Transverse colon (tissue), 4 donors: ENCODE measurements at regions not wholly inside any gene's neighbourhood (a gene's known extent, or its start where the extent isn't known, plus 50 kb on each side); places are given as distances from the start of the nearest gene placed in this dataset.

Experiments
- DNase-seq: peaks from one replicate; pipeline ENCODE4 v3.0.0-alpha.2; 2019
- H3K27ac ChIP-seq, 4 donors: fragments of 200-600 bp; sonication (generic); 2 replicates each; pipeline ENCODE4 v1.5.1; 2016 to 2018; ENCODE audit warnings: inconsistent platforms in 4 of 4
- H3K27me3 ChIP-seq: fragments of 200-600 bp; sonication (generic); 2 replicates; pipeline ENCODE4 v1.5.1; 2017; ENCODE audit warnings: inconsistent platforms
- H3K36me3 ChIP-seq, 4 donors: fragments of 200-600 bp; sonication (generic); 2 replicates each; pipeline ENCODE4 v1.5.1; 2017 to 2019; ENCODE audit warnings: inconsistent platforms in 4 of 4
- H3K4me1 ChIP-seq, 4 donors: fragments of 200-600 bp; sonication (generic); 2 replicates each; pipeline ENCODE4 v1.5.1; 2017 to 2020; ENCODE audit warnings: inconsistent platforms in 4 of 4
- H3K4me3 ChIP-seq, 4 donors: fragments of 200-600 bp; sonication (generic); 1 replicate in 1 of 4; 2 replicates in 3 of 4; pipeline versions ENCODE4 v1.5.1 to v1.6.1; 2017 to 2019; ENCODE audit warnings: inconsistent platforms in 4 of 4
- H3K9me3 ChIP-seq, 2 donors: fragments of 200-600 bp; sonication (generic); 2 replicates each; pipeline ENCODE4 v1.5.1; 2017 to 2019; ENCODE audit warnings: inconsistent platforms in 2 of 2
- CTCF ChIP-seq, 5 experiments: fragments of 200-600 bp in 3 of 5; fragments of 450-650 bp in 2 of 5; sonication (generic) in 3 of 5; IDR thresholded peaks; 1 replicate in 2 of 5; 2 replicates in 3 of 5; pipeline ENCODE4 v1.5.1; 2016 to 2017; ENCODE audit warnings: antibody characterized with exemption in 5 of 5, inconsistent platforms in 3 of 5, mild to moderate bottlenecking in 2 of 5, moderate library complexity in 1 of 5
- EP300 ChIP-seq: sonication (generic); formaldehyde crosslinking; IDR thresholded peaks from one replicate; pipeline ENCODE4 v1.6.1; 2017; ENCODE audit warnings: antibody characterized with exemption, low read depth
- POLR2A ChIP-seq: fragments of 450-650 bp; IDR thresholded peaks from one replicate; pipeline ENCODE4 v1.6.1; 2016; ENCODE audit warnings: antibody characterized with exemption, mild to moderate bottlenecking, moderate library complexity
- POLR2AphosphoS5 ChIP-seq, 3 donors: sonication (generic); formaldehyde crosslinking; IDR thresholded peaks; one replicate each; pipeline ENCODE4 v1.6.1; 2016; ENCODE audit warnings: antibody characterized with exemption in 3 of 3
- WGBS, 2 donors: methylation state at CpG; one replicate each; pipeline ENCODE4 v1.1.5; 2018; ENCODE audit warnings: low coverage in 1 of 2; 5-methylcytosine and 5-hydroxymethylcytosine counted together
- in situ Hi-C, 4 donors: fragments of 200-750 bp; cut with MboI; loops; one replicate each; pipeline versions ENCODE4 v1.15.0 to v1.15.1; 2017; ENCODE audit warnings: low sequenced_read_pairs in 3 of 4, low pct_ligation_motif_present in 1 of 4, low pct_unique_long_range_greater_than_20kb in 1 of 4
- intact Hi-C: fragments of 100-400 bp; cut with DNase I; formaldehyde crosslinking; loops from one replicate; pipeline ENCODE4 v1.15.1; 2023; ENCODE audit warnings: low total_unique reads

GRCh38 chr7:69193061-69193460 is 405.2 kb upstream of the AUTS2 start:
- intact Hi-C loops (no loop called here), in situ Hi-C loops (no loop called here)
- Histone ChIP-seq H3K27ac (no peak overlapping the region), H3K27me3 (no peaks in the 10 kb centered on the region), H3K36me3 (no peaks in the 10 kb centered on the region), H3K4me1 (no peaks in the 10 kb centered on the region), H3K9me3 (no peaks in the 10 kb centered on the region), H3K4me3 (no peak overlapping the region)
- no peak for DNase-seq
- TF ChIP-seq EP300 (no peak), POLR2AphosphoS5 (IDR thresholded peaks at IDR 0.05) (no peak), CTCF (IDR thresholded peaks at IDR 0.05) (no peak), POLR2A (no peak)
- 85 to 96% methylated on average over 4 of the region's 4 CpGs for WGBS, 2 donors

- Histone ChIP-seq H3K27ac (no peak overlapping the region), H3K9me3 (no peaks in the 10 kb centered on the region), H3K36me3 (no peaks in the 10 kb centered on the region), H3K4me3 (no peak overlapping the region), H3K27me3 (no peaks in the 10 kb centered on the region), H3K4me1 (no peaks in the 10 kb centered on the region)
- 75 to 90% methylated on average over 1 of the region's 1 CpG for WGBS, 2 donors
- no peak for TF ChIP-seq POLR2AphosphoS5 (IDR thresholded peaks at IDR 0.05)
- TF ChIP-seq CTCF (IDR thresholded peaks at IDR 0.05) = no peak
- TF ChIP-seq EP300 = no peak
- no peak for TF ChIP-seq POLR2A
- intact Hi-C loops = no loop called here
- DNase-seq = no peak
- in situ Hi-C loops = no loop called here
Observed at GRCh38 chr7:69196593-69196992, 401.7 kb upstream of the AUTS2 start.

- H3K27me3 ChIP-seq = no peaks in the 10 kb centered on the region
- no peak overlapping the region for H3K4me3 ChIP-seq
- in situ Hi-C loops = no loop called here
- no peak for DNase-seq
- WGBS, 2 donors = 86 to 96% methylated on average over 1 of the region's 1 CpG
- no peaks in the 10 kb centered on the region for H3K36me3 ChIP-seq
- intact Hi-C loops = no loop called here
- no peak overlapping the region for H3K27ac ChIP-seq
- no peaks in the 10 kb centered on the region for H3K4me1 ChIP-seq
- no peak for TF ChIP-seq POLR2A
- TF ChIP-seq POLR2AphosphoS5 (IDR thresholded peaks at IDR 0.05) = no peak
- TF ChIP-seq EP300 = no peak
- no peak for TF ChIP-seq CTCF (IDR thresholded peaks at IDR 0.05)
- no peaks in the 10 kb centered on the region for H3K9me3 ChIP-seq
Observed at GRCh38 chr7:69198250-69198649, 400.0 kb upstream of the AUTS2 start.

GRCh38 chr7:69199041-69199440 is 399.2 kb upstream of the AUTS2 start:
- no peak for DNase-seq
- H3K27me3 ChIP-seq = no peaks in the 10 kb centered on the region
- H3K9me3 ChIP-seq = no peaks in the 10 kb centered on the region

More at GRCh38 chr7:69199041-69199440, 399.2 kb upstream of the AUTS2 start:
- H3K4me1 ChIP-seq = no peaks in the 10 kb centered on the region
- TF ChIP-seq POLR2A = no peak
- no peak for TF ChIP-seq EP300
- no peak for TF ChIP-seq POLR2AphosphoS5 (IDR thresholded peaks at IDR 0.05)
- no peak for TF ChIP-seq CTCF (IDR thresholded peaks at IDR 0.05)
- WGBS, 2 donors = 68% methylated on average over 5 of the region's 5 CpGs; no CpG with 5 or more reads in 1 of the 2 donors
- H3K4me3 ChIP-seq = no peak overlapping the region
- intact Hi-C loops (no loop called here), in situ Hi-C loops (no loop called here)
- no peaks in the 10 kb centered on the region for H3K36me3 ChIP-seq
- H3K27ac ChIP-seq = no peak overlapping the region
